ENCODE measurements at regions not wholly inside any gene's neighbourhood (a gene's known extent, or its start where the extent isn't known, plus 50 kb on each side); places are given as distances from the start of the nearest gene placed in this dataset.

- no peak for TF ChIP-seq EZH2 (IDR thresholded peaks at IDR 0.05)
- no peak for TF ChIP-seq POLR2AphosphoS5 (IDR thresholded peaks at IDR 0.05; ENCODE audit: borderline replicate concordance, low read depth, low read length)
- TF ChIP-seq FOXP2 (optimal IDR thresholded peaks at IDR 0.05; ENCODE audit: control extremely low read depth, extremely low read length, insufficient read depth), result no peak
These were observed 331.5 kb downstream of the NKX6-1 start for GRCh38 chr4:84167564-84167963.
